ENCODE measurements at regions not wholly inside any gene's neighbourhood (a gene's known extent, or its start where the extent isn't known, plus 50 kb on each side); places are given as distances from the start of the nearest gene placed in this dataset.

- Histone ChIP-seq H3K36me3 (ENCODE audit: control insufficient read depth in 4 of 4, insufficient read depth in 3 of 4, low read depth in 1 of 4, low read length in 3 of 4) (no peaks in the 10 kb centered on the region), H3K27me3 (ENCODE audit: control insufficient read depth in 4 of 4, insufficient read depth in 4 of 4, low read length in 3 of 4) (peaks cover 0 to 6% (median 0%) of the 10 kb centered on the region in 4 donors), H3K27ac (ENCODE audit: low read depth in 1 of 2, low read length in 2 of 2) (no peak overlapping the region), H3K4me3 (ENCODE audit: low read depth in 1 of 3, low read length in 3 of 3) (no peak overlapping the region), H3K9me3 (ENCODE audit: control insufficient read depth in 4 of 4, low read length in 3 of 4) (no peaks in the 10 kb centered on the region), H3K4me1 (ENCODE audit: control insufficient read depth in 4 of 4, insufficient read depth in 4 of 4, low read length in 3 of 4) (no peaks in the 10 kb centered on the region), H3K9ac (ENCODE audit: low read depth in 1 of 2, low read length in 2 of 2) (no peak overlapping the region)
- WGBS = 67% methylated on average over 1 of the region's 1 CpG
- TF ChIP-seq SP1 (IDR thresholded peaks at IDR 0.05) (no peak), RXRA (IDR thresholded peaks at IDR 0.05) (no peak), GABPA (IDR thresholded peaks at IDR 0.05 in 1 of 2, conservative IDR thresholded peaks at IDR 0.05 in 1 of 2) (no peak), FOXA1 (IDR thresholded peaks at IDR 0.05) (no peak), EGR1 (IDR thresholded peaks at IDR 0.05; ENCODE audit: low read depth in 2 of 2) (no peak), RAD21 (IDR thresholded peaks at IDR 0.05) (no peak), HNF4A (conservative IDR thresholded peaks at IDR 0.05) (no peak), HNF4G (IDR thresholded peaks at IDR 0.05) (no peak), ATF3 (IDR thresholded peaks at IDR 0.05) (no peak)
- TF ChIP-seq, protein P1, sequence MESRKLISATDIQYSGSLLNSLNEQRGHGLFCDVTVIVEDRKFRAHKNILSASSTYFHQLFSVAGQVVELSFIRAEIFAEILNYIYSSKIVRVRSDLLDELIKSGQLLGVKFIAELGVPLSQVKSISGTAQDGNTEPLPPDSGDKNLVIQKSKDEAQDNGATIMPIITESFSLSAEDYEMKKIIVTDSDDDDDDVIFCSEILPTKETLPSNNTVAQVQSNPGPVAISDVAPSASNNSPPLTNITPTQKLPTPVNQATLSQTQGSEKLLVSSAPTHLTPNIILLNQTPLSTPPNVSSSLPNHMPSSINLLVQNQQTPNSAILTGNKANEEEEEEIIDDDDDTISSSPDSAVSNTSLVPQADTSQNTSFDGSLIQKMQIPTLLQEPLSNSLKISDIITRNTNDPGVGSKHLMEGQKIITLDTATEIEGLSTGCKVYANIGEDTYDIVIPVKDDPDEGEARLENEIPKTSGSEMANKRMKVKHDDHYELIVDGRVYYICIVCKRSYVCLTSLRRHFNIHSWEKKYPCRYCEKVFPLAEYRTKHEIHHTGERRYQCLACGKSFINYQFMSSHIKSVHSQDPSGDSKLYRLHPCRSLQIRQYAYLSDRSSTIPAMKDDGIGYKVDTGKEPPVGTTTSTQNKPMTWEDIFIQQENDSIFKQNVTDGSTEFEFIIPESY (IDR thresholded peaks at IDR 0.05) = no peak
- TF ChIP-seq, protein P2, sequence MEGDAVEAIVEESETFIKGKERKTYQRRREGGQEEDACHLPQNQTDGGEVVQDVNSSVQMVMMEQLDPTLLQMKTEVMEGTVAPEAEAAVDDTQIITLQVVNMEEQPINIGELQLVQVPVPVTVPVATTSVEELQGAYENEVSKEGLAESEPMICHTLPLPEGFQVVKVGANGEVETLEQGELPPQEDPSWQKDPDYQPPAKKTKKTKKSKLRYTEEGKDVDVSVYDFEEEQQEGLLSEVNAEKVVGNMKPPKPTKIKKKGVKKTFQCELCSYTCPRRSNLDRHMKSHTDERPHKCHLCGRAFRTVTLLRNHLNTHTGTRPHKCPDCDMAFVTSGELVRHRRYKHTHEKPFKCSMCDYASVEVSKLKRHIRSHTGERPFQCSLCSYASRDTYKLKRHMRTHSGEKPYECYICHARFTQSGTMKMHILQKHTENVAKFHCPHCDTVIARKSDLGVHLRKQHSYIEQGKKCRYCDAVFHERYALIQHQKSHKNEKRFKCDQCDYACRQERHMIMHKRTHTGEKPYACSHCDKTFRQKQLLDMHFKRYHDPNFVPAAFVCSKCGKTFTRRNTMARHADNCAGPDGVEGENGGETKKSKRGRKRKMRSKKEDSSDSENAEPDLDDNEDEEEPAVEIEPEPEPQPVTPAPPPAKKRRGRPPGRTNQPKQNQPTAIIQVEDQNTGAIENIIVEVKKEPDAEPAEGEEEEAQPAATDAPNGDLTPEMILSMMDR (IDR thresholded peaks at IDR 0.05; ENCODE audit: low read depth, low read length, missing input control) = no peak
- TF ChIP-seq, protein P3, sequence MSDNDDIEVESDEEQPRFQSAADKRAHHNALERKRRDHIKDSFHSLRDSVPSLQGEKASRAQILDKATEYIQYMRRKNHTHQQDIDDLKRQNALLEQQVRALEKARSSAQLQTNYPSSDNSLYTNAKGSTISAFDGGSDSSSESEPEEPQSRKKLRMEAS (IDR thresholded peaks at IDR 0.05) = no peak
- no peak for DNase-seq (ENCODE audit: low spot score)
These were observed 83.3 kb upstream of the KIT start for GRCh38 chr4:54574500-54574899.

GRCh38 chr4:54575919-54576318, 81.8 kb upstream of the KIT start:
- no peaks in the 10 kb centered on the region for H3K36me3 ChIP-seq (ENCODE audit: control insufficient read depth in 4 of 4, insufficient read depth in 3 of 4, low read depth in 1 of 4, low read length in 3 of 4)
- 59% methylated on average over 2 of the region's 2 CpGs for WGBS

More at GRCh38 chr4:54575919-54576318, 81.8 kb upstream of the KIT start:
- no peaks in the 10 kb centered on the region for H3K9me3 ChIP-seq (ENCODE audit: control insufficient read depth in 4 of 4, low read length in 3 of 4)
- H3K4me1 ChIP-seq (ENCODE audit: control insufficient read depth in 4 of 4, insufficient read depth in 4 of 4, low read length in 3 of 4) = no peaks in the 10 kb centered on the region
- TF ChIP-seq, protein P1 (IDR thresholded peaks at IDR 0.05) = no peak
- TF ChIP-seq HNF4G (IDR thresholded peaks at IDR 0.05) (no peak), JUND (IDR thresholded peaks at IDR 0.05) (no peak), FOXA1 (IDR thresholded peaks at IDR 0.05) (no peak), HNF4A (conservative IDR thresholded peaks at IDR 0.05) (no peak), NR2F2 (IDR thresholded peaks at IDR 0.05) (no peak), REST (IDR thresholded peaks at IDR 0.05) (no peak), GABPA (IDR thresholded peaks at IDR 0.05 in 1 of 2, conservative IDR thresholded peaks at IDR 0.05 in 1 of 2) (no peak)
- TF ChIP-seq, protein P2 (IDR thresholded peaks at IDR 0.05; ENCODE audit: low read depth, low read length, missing input control) = no peak
- no peak overlapping the region for H3K9ac ChIP-seq (ENCODE audit: low read depth in 1 of 2, low read length in 2 of 2)
- no peak overlapping the region for H3K27ac ChIP-seq (ENCODE audit: low read depth in 1 of 2, low read length in 2 of 2)
- no peak overlapping the region for H3K4me3 ChIP-seq (ENCODE audit: low read depth in 1 of 3, low read length in 3 of 3)
- peaks cover 0 to 6% (median 0%) of the 10 kb centered on the region in 4 donors for H3K27me3 ChIP-seq (ENCODE audit: control insufficient read depth in 4 of 4, insufficient read depth in 4 of 4, low read length in 3 of 4)
- no peak for DNase-seq (ENCODE audit: low spot score)
